ENCODE measurements at regions not wholly inside any gene's neighbourhood (a gene's known extent, or its start where the extent isn't known, plus 50 kb on each side); places are given as distances from the start of the nearest gene placed in this dataset.
"Not testable (repeated sequence)": the region's sequence is repeated elsewhere in the genome, so short reads cannot be mapped to it uniquely, and the experiment has no call there.

GRCh38 chr13:103625194-103625593 is 559.0 kb upstream of the SLC10A2 start:
- DNase-seq: no peak

GRCh38 chr13:103618151-103618550 is 551.9 kb upstream of the SLC10A2 start:
- DNase-seq: no peak

GRCh38 chr13:103615771-103616170 is 549.6 kb upstream of the SLC10A2 start:
- no peak for DNase-seq

DNA sequence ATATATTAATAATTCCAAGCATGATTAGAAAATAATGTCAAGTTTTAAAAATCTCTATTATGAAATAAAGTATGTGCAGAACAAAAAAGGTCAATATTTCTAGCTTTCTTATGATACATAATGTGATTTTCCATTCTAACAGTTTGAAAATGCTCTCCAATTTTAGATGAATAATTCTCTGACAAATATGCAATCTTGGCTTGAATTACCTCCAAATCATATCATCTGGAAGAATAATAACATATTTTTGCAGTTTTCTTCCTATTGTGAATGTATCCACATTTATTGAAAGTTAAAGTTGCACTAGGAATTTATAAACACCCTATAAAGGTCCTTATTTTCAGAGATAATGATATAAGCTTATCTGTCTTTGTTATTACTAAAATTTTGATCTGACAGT is 548.5 kb upstream of the SLC10A2 start:
- DNase-seq: no peak

GRCh38 chr13:103607995-103608394 is 541.8 kb upstream of the SLC10A2 start:
- DNase-seq: no peak

DNA sequence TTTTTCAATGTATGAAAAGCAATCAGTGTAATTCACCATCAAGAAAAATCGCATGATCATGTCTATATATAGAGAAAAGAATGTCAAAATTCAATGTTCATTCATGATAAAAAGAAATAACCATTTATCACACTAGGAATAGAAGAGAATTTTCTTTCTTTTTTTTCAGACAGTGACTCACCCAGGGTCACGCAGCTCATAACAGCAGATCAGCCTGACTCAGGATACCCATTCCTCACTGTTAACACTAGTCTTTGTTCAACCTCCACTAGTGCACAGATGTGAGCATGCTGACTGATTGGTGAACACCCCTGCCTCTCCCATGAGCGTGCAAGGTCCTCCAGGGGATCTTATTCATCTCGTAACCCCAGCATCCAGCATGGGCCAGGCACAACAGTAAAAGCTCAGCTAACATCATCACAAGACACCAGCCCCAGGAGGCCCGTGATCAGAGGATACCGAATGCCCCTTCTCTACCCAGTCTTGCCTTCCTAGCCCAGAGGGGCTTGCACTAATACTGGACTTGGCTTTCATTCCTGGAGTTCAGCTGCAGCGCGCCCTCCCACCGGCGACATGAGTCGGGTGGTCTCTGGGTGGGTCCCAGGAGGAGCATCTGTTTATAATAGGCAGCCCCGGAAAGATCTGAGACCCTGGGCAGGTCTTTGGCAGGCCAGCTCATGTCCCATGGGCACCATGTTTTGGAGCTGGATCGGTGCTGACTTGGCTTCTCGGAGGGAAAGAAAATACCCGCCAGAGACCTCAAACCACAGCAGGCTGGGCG is 539.5 kb upstream of the SLC10A2 start:
- DNase-seq: no peak

- not testable (repeated sequence) for DNase-seq
Observed at GRCh38 chr13:103599870-103600269, 533.7 kb upstream of the SLC10A2 start.

- DNase-seq: no peak
Observed at GRCh38 chr13:103598671-103599070, 532.5 kb upstream of the SLC10A2 start.

- DNase-seq: no peak
Observed at GRCh38 chr13:103573446-103573845, 507.2 kb upstream of the SLC10A2 start.

DNA sequence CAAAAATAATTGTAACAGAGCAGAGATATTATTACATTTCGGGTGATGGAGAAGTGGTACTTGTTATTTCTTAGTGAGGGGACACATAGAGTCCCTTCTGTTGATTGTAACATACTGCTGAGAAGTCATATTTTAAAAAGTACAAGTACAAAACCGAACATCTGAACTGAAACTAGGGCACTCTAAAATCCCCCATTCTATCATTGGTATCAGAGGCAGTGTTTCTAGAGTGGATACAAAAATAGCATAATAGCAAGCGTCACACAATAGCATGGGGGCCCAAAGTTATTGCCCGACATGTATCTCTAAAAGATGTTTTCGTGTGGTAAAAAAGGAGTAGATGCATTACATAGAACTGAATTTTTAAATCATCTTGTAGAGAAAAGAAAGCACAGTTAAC is 502.1 kb upstream of the SLC10A2 start:
- DNase-seq: no peak

DNA sequence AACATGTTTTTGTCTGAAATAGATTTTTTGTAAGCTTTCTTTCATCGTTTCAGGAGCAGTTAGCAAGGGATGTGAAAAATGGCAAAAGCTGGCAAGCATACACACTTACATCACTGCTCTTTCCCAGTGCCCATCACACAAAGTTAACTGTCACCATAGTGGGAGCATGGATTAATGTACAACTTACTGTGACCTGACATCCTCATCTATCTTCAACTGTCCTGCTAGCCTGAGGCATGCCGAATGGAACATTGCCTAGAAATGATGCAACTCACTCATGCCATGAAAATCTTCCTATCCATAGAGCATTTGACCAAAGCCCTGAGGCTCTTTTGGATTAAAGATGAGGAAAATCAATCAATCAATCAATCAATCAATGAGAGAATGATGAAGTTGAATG is 491.7 kb upstream of the SLC10A2 start:
- DNase-seq: no peak

GRCh38 chr13:103556681-103557080 is 490.5 kb upstream of the SLC10A2 start:
- no peak for DNase-seq

- no peak for DNase-seq
Observed at GRCh38 chr13:103547914-103548313, 481.7 kb upstream of the SLC10A2 start.

DNA sequence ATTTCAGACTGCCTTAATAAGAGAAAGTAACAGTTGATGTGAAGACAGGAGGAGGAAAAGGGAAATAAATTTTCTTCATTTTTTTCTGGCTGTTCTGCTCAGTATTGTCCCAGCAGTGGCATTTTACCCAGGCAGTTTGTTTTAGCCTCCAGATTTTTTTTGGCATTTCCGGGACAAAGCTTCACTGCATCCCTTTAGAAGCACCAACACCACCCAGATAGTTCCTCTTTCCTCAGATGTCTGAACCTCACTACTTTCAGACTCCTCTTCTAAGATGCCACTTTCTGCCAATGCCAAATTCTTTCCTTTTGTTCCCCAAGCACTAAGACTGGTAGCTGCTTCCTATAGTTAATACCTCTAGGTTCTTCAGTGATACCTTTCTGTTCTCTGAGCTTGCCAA is 480.1 kb upstream of the SLC10A2 start:
- DNase-seq: no peak

DNA sequence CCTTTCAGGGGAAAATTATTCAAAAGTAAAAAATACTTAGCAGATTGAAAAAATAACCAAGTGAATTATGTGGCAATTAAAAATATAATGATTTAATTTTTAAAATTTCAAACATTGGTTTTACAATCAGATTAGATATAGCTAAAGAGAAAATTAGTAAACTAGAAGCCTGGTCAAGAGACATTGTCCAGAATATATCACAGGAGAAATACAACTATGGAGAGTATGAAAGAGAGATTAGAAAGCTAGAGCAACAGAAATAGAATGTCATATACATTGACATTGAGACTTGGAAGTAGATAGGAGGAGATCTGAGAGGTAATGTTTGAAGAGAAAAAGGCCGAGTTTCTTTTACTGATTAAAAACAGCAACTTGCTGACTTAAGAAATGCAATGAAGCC is 476.4 kb upstream of the SLC10A2 start:
- DNase-seq: no peak

GRCh38 chr13:103540382-103540765 is 474.2 kb upstream of the SLC10A2 start:
- DNase-seq: no peak

GRCh38 chr13:103539721-103540381 is 473.6 kb upstream of the SLC10A2 start:
- DNase-seq: no peak

GRCh38 chr13:103539265-103539664 is 473.0 kb upstream of the SLC10A2 start:
- no peak for DNase-seq

DNA sequence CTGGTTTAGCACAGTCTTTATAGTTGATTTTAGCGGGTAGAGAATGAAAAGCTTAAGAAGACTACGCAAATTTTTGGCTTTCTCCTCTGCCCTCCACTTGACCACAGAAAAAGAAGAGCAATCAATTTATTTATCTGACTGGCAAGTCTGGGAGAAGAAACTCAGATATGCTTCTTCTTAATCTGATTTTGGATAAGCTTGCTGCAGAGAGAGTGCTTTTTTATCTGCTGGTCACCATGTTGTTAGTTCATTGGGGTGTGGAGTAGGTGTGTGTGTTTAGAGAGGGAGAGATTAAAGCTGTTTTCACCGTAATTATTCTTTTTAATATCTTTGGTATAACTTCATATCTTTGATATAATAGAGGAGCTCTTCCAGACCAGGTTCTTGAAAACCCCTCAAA is 471.4 kb upstream of the SLC10A2 start:
- DNase-seq: no peak

DNA sequence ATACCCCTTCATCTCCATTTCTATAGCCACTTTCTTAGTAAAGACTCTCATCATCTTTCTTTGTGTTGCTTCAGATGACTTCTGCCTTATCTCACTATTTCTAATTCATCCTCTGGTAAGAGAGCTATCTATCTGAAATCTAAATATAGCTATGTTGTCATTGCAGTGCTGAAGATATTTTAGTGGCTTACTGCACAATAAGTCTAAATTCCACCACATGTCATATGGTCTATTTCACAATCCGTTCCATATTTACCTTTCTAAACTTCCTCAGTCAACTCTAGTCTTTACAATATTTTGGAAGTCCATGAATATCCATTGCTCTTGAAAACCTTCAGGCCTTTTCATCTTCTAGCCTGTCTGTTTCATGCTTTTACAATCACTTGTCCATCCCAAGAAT is 465.1 kb upstream of the SLC10A2 start:
- no peak for DNase-seq

DNA sequence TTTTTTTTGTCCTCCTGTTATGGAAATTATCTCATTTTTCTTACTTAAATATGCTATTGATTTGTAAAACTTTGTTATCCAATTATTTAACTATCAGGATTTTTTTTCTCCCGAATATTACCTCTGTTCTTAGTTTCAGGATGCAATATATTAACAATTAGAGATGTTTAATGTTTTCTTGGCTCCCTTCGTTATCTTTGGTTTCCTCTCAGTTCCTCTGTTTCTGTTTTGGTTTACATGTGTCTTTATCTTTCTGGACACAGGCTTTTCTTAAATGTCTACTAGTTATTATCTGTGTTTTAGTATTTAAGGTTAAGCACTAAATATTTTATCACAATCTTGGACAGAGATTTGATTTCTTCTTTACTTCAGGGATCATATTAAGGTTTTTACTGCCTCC is 462.2 kb upstream of the SLC10A2 start:
- no peak for DNase-seq

GRCh38 chr13:103525530-103525929 is 459.3 kb upstream of the SLC10A2 start:
- DNase-seq: no peak

- no peak for DNase-seq
Observed at GRCh38 chr13:103523858-103524257, 457.6 kb upstream of the SLC10A2 start.

GRCh38 chr13:103521532-103521931 is 455.3 kb upstream of the SLC10A2 start:
- DNase-seq: no peak

DNA sequence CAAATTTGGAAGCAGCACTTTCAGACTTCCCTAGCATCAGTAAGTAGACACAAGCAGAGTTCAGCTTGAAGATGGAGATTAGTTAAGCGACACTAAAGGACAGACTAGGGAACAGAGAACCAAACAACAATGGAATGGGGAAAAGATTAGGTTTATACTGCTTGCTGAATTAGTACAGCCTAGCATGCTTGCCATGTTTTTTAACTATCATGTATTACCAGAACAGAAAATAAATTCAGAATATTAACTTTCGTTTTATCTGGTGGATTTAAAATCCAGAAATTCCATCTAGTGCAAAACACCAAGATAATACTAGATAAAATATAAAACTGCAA is 451.5 kb upstream of the SLC10A2 start:
- no peak for DNase-seq
